ENCODE measurements at regions not wholly inside any gene's neighbourhood (a gene's known extent, or its start where the extent isn't known, plus 50 kb on each side); places are given as distances from the start of the nearest gene placed in this dataset.

- no peak for TF ChIP-seq ZFP91 (CRISPR knock-in tag; IDR thresholded peaks at IDR 0.05)
These were observed 130.1 kb upstream of the PIRT start (continued) for GRCh38 chr17:10968007-10968406.

DNA sequence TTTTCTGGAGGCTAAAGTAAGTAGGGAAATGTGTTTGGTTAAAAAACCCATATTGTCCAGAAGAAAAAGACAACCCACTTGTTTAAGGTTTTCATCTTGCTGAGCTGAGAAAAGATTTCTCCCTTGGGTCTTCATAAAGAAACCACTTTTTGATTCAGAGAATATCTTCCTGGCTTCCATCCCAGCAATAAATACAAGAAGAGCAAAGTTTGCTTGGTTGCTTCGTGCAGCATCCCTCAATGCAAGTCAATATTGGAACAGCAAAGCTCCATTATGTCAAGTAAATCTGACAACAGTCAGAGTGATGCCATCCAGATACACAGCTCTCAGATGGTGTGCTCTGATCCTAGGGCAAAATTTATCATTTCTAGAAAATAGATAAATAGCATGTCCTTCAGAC lies 118.9 kb upstream of the PIRT start:
- no peaks in the 10 kb centered on the region for H3K27me3 ChIP-seq (ENCODE audit: control insufficient read depth in 2 of 2, insufficient read depth in 2 of 2, low read length in 2 of 2)
- H3K9me1 ChIP-seq (ENCODE audit: control insufficient read depth, insufficient read depth, low read length), result no peaks in the 10 kb centered on the region
- no peak overlapping the region for H3K27ac ChIP-seq (ENCODE audit: extremely low read depth, low read depth, low read length)
- TF ChIP-seq BRD9 (IDR thresholded peaks at IDR 0.05; ENCODE audit: low read depth, partially characterized antibody), result no peak
- TF ChIP-seq KHSRP (IDR thresholded peaks at IDR 0.05), result no peak
- no peak for TF ChIP-seq HDAC8 (tag; IDR thresholded peaks at IDR 0.05)
- TF ChIP-seq, protein P1, sequence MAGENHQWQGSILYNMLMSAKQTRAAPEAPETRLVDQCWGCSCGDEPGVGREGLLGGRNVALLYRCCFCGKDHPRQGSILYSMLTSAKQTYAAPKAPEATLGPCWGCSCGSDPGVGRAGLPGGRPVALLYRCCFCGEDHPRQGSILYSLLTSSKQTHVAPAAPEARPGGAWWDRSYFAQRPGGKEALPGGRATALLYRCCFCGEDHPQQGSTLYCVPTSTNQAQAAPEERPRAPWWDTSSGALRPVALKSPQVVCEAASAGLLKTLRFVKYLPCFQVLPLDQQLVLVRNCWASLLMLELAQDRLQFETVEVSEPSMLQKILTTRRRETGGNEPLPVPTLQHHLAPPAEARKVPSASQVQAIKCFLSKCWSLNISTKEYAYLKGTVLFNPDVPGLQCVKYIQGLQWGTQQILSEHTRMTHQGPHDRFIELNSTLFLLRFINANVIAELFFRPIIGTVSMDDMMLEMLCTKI (IDR thresholded peaks at IDR 0.05; ENCODE audit: partially characterized antibody), result no peak
- TF ChIP-seq ZNF124 (CRISPR knock-in tag; IDR thresholded peaks at IDR 0.05), result no peak
- no peak for TF ChIP-seq FOXP4 (CRISPR knock-in tag; IDR thresholded peaks at IDR 0.05; ENCODE audit: borderline replicate concordance)
- no peak for TF ChIP-seq USF2 (CRISPR knock-in tag; IDR thresholded peaks at IDR 0.05)
- no peak for TF ChIP-seq CREM (IDR thresholded peaks at IDR 0.05; ENCODE audit: low read depth)
- TF ChIP-seq ZFX (CRISPR knock-in tag; IDR thresholded peaks at IDR 0.05), result no peak
- TF ChIP-seq RBM34 (IDR thresholded peaks at IDR 0.05; ENCODE audit: borderline replicate concordance, insufficient read depth, low read length), result no peak
- FAIRE-seq (no peak), ATAC-seq (no peak), DNase-seq (ENCODE audit: extremely low read depth in 1 of 4, low spot score in 3 of 4) (no peak)
- WGBS (ENCODE audit: insufficient coverage, low coverage, missing lambda C conversion rate), result 0% methylated on average over 1 of the region's 1 CpG
- H4K20me1 ChIP-seq (replicated peaks; ENCODE audit: control insufficient read depth, insufficient read depth, low read length), result no peaks in the 10 kb centered on the region
- H2AFZ ChIP-seq (ENCODE audit: low read depth, low read length), result no peak overlapping the region
- H3K9me3 ChIP-seq (replicated peaks; ENCODE audit: control insufficient read depth, insufficient read depth, low read depth, low read length), result no peaks in the 10 kb centered on the region
- ChIA-PET CTCF (ENCODE audit: low intra/inter-chr PET ratio) (no interaction called here), POLR2A (no interaction called here)
- BruUV-seq (replicated peaks), result no TSS peak
- no peak overlapping the region for H3K9ac ChIP-seq (ENCODE audit: insufficient read depth in 1 of 2, low read depth in 2 of 2, low read length in 2 of 2)
- H3K4me3 ChIP-seq, result no peak overlapping the region
- in situ Hi-C loops (cut with MboI), result no loop called here
- no peaks in the 10 kb centered on the region for H3K4me1 ChIP-seq (replicated peaks in 1 of 2; ENCODE audit: control insufficient read depth in 2 of 2, insufficient read depth in 2 of 2, low read length in 2 of 2)
- H3K79me2 ChIP-seq (ENCODE audit: control insufficient read depth, insufficient read depth, low read length), result no peaks in the 10 kb centered on the region
- H3K36me3 ChIP-seq (ENCODE audit: control insufficient read depth, insufficient read depth, low read length), result no peaks in the 10 kb centered on the region
- intact Hi-C loops (cut with micrococcal nuclease), result no loop called here
- no peak overlapping the region for H3K4me2 ChIP-seq (ENCODE audit: insufficient read depth, low read length)
